Medulla oblongata (tissue), 1 donor: ENCODE measurements at regions not wholly inside any gene's neighbourhood (a gene's known extent, or its start where the extent isn't known, plus 50 kb on each side); places are given as distances from the start of the nearest gene placed in this dataset.
"Not testable (repeated sequence)": the region's sequence is repeated elsewhere in the genome, so short reads cannot be mapped to it uniquely, and the experiment has no call there.

Source experiments
- DNase-seq: peaks from one replicate; pipeline ENCODE4 v3.0.0-alpha.2; 2015; ENCODE audit errors: extremely low spot score

DNA sequence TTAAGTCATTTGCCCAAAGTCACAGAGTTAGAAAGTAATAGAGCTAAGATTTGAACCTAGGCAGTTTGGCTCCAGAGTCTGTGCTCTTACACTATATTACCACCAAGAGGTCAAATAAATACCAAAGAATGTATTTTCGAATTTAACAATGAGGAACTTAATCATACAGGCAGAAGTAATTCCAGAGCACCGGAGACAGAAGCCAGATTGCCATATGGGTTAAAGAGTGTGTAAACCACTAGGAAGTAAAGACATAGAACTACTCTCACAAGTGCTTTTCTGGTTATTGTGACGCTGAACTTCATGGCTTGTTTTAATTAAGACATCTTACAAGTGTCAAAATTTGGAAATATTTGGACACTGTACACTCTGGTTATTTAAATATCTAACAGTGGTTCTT lies 114.5 kb upstream of the NBPF19 start:
- DNase-seq, result not testable (repeated sequence)

DNA sequence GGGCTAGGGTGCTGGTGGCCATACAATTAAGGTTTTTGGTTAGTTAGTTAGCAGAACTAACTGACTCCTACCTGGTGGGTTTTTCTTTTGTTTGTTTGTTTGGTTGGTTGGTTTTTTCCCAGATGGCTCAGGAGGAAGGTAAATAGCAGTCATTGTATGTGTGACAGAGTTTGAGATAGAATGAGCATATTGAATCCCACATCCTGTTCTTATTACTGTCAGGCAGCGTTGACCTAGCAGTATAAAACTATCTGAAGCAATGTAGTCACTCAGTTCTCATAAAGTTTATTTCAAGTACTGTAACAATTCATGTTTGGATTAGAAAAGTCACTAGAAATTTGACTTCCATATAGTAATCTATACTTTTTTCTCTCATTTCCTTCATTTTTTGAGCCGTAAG lies 113.5 kb upstream of the NBPF19 start:
- DNase-seq, result not testable (repeated sequence)

DNA sequence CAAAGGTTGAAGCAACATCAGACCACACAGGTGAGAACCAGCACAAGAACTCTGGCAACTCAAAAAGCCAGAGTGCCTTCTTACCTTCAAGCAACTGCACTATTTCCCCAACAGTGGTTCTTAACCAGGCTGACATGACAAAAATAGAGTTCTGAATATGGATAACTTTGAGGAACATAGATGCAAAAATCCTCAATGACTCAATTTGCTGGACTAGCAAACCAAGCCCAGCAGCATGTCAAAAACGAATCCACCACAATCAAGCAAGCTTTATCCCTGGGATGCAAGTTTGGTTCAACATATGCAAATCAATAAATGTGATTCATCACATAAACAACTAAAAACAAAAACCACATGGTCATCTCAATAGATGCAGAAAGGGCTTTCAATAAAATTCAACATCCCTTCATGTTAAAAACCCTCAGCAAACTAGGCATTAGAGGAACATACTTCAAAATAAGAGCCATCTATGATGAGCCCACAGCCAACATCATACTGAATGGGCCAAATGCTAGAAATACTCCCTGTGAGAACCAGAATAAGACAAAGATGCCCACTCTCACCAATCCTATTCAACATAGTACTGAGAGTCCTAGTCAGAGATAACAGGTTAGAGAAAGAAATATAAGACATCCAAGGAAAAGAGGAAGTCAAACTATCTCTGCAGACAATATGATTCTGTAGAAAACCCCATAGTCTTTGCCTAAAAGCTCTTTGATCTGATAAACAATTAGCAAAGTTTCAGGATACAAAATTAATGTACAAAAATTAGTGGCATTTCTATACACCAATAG lies 110.5 kb upstream of the NBPF19 start:
- not testable (repeated sequence) for DNase-seq

DNA sequence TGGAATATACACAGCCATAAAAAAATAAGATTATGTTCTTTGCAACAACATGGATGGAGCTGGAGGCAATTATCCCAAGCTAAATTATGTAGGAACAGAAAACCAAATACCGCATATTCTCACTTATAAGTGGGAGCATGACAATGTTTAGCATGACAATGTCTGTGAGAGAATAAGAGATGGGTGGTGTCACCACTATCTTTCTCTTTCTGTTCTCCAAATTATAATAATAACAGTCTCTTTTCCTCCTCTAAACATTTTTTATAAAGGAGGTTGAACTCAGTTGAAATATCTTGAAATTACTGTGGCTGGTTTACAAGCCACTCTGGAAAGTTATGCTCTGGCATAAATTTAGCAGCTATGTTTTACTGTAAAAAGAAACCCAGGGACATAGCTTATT lies 108.4 kb upstream of the NBPF19 start:
- DNase-seq, result not testable (repeated sequence)

DNA sequence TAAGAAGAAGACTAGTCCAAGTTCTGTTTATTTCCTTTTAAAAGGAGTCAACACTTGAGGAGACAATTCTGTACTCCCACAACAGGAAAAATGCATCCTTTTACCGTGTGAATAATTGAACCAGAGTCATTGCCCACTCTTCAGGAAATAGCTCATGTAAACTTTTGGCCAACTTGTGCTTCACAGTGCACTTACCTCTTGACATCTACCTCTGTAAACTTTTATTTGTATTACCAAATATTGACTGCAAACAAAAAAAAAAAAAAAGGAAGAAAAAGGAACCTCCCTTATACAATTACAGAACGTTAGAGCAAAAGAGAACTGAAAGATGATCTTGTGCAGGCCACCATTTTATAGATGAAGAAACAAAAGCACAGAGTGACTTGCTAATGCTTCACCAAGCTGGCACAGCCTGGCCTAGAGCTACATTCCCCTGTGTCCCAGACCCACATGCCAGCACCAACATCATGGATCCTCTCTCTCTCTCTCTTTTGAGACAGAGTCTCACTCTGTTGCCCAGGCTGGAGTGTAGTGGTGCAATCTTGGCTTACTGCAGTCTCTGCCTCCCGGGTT lies 107.3 kb upstream of the NBPF19 start:
- DNase-seq, result not testable (repeated sequence)

DNA sequence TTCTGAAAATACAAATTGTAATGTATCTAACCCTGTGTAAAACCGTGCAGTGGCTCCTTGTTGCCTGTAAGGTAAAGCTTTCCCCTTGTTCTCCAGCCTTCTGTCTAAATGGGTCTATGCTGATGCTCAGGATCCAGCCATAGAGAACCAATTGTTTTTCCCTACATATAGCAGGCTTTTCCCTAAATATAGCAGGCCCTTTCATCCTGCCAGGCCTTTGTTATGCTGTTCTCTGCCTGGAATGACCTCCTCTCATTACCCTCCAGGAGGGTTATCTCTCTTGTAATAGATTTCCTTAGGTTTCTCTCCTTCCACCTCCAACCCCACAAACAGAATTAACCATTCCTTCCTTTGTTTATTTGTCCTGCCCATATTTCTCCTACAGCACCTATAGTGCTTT lies 106.5 kb upstream of the NBPF19 start:
- not testable (repeated sequence) for DNase-seq

DNA sequence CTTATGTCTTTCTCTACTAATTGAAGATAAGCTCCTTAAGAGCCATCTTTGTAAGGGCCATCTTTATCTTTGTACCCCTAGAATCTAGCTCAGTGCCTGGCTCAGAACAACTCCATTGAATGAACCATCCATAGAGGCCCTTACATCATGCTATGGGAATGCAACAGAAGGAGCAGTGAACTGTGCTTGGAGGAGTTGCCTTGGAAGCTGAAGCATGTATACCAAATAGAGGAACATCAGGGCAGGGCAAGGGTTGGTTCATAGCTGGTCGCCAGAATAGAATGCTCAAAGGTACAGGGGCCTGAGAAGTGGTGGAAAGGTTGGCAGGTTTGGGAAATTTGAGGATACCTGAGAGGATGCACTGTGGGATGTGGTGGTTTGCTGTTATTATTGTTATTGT lies 105.8 kb upstream of the NBPF19 start:
- DNase-seq, result not testable (repeated sequence)

DNA sequence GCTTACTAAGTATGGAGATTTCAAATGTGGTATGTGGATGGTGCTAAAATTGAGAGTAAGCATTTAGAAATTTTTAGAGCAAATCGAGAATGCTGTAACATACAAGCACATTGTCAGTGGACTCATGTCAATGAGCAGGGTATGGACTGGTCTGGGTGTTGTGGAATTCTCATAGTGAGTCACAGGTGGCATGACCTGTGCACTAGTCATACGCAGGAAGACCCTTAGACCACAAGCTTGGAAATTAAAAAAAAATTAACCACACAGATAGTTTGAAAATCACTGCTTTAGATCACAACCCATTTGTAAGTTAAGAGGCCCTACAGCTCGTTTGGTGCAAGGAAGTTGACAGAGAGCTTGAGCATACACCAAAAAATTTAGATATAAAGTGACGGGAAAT lies 102.9 kb upstream of the NBPF19 start:
- not testable (repeated sequence) for DNase-seq

DNA sequence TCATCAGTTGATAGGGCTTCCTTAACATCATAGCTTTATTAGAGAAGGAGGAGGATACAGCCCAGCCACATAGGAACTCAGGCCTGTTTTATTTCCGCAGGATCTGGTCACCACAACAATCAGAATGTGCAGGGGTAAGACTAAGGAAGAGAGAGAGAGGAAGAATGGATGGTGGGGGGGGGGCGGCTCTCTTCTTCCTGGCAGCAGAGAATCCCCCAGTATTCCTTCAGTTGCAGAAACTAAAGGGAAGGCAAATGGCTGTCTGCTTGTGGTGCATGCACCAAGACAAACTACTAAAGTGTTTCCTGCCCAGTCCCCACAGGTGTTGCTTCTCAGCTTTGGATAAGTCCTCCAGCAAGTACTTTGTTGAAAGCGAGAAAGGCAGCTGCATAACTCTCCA lies 96.4 kb upstream of the NBPF19 start:
- DNase-seq, result not testable (repeated sequence)

DNA sequence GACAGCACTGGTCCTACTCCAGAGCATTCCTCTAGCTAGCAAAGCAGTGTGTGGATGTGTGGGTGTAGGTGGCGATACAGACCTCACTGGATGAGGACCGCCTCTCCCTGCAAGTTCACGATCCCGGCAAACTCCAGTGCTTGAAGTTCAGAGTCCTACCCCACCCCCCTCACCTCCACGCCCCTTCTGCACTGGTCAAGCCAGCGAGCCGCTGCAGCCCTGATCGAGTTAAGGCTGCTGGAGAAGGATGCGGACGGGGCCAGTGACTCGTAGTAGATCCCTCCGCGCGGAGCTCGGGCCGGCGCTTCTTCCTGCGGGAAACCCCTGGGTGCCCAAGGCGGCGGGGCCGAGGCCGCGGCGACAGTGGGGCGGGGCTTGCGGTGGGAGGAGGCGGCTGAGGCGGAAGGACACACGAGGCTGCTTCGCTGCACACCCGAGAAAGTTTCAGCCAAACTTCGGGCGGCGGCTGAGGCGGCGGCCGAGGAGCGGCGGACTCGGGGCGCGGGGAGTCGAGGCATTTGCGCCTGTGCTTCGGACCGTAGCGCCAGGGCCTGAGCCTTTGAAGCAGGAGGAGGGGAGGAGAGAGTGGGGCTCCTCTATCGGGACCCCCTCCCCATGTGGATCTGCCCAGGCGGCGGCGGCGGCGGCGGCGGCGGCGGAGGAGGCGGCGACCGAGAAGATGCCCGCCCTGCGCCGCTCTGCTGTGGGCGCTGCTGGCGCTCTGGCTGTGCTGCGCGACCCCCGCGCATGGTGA lies 84.5 kb upstream of the NBPF19 start:
- peak; percentile 40 for DNase-seq

DNA sequence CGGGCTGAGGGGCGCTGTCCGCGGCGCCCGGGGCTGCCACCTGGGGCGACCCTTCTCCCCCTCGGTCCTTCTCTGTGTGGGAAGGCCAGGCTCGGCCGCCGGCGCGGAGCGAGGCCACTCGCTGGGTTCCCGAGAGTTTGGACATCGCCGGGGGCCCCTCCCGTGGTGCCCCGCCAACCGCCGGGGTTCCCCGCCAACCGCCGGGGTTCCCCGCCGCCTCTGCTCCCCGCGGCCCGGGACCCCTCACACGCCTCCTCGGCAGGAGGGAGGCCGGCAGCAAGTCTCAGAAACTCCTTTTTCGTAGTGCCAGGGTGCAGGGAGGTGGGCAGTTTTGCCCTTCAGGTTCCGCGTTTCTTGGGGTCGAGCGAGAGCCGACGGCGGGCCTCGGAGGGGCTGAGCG lies 83.9 kb upstream of the NBPF19 start:
- DNase-seq, result not testable (repeated sequence)

DNA sequence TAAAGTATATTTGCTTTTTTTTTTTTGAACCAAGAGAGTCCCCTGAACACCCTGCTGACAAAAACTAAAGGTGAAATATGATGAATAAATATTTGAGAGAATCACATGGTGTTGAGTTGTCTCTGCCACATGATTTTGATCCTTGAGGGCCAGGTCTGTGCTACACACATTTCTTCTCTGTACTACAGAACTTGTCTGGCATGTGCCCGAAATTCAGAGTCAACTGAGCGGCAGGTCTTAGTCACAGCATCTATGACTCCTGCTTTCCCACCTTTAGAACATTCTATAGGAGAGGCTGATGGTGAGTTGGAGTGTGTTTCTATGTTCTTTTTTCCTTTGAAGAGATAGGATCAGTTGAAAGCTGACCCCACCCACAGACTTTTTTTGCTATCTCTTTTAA lies 79.0 kb upstream of the NBPF19 start:
- DNase-seq, result not testable (repeated sequence)

DNA sequence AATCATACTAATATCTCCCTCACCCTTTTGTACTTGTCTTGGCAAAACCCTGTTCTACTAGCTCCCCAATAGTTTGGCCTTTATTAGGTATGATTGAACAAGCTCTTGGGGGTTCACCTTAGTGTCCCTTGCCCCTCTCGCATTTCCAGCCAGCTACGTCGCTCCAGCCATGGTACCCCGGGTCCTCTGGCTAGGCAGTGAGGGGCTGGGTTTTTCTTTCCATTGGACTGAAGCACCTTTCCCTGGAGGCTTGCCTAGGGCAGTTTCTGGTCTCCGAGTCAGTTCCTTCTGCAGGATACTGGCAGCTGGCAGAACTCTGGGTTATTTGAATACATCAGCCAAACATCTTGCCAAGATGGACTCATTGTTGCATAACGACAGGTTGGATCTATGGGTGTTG lies 76.3 kb upstream of the NBPF19 start:
- not testable (repeated sequence) for DNase-seq

DNA sequence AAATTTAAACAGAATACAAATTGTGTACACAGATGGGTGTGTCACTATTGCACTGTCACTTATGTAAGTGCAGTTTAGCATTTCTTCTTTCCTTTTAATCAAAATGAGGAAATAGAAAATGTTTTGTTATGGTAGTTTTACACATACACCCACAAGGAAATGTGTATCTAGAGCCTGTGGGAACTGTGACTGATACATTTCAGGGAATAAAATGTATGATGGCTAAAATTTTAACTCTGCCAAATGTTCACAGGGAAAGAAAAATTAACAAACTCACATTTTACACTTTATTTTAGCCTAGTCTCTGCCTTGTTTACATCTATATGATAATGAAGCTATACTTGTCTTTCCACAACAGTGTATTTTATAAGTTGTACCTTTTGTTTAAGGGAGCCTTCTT lies 66.4 kb upstream of the NBPF19 start:
- DNase-seq, result not testable (repeated sequence)

DNA sequence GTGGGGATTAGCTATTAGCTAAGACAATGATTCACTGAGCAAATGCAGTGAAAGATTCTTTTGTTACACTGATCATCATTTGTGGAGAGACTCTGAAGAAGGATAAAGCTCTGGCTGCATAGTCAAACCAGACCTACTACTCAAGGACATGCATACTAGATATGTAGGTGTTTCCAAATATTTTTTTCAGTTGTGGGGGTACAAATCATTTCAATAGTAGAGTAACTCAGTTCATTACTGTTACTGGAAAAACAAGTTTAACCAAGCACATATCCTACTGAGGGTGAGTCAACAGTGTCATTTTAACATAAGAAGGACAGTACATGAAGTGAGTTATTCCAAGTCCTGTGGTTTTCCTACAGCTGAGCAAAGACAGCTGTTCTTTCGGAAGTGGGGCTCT lies 59.5 kb upstream of the NBPF19 start:
- DNase-seq, result not testable (repeated sequence)

DNA sequence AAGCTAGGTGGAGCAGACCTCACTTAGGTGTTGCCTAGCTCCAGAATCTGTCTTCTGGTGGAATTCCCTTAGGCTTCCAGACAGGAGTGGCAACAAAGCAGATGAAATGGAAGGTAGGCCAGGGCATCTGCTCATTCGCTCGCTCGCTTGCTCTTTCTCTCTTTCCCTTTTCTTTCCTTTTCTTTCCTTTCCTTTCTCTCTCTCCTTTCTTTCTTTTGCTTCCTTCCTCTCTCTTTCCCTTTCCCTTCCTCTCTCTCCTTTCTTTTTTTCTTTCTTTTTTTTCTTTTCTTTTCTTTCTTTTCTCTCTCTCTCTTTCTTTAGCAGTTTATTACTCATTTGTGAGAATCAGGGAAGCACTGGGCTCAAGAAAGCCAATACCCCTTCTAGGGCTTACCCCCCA lies 56.1 kb upstream of the NBPF19 start:
- DNase-seq, result not testable (repeated sequence)

DNA sequence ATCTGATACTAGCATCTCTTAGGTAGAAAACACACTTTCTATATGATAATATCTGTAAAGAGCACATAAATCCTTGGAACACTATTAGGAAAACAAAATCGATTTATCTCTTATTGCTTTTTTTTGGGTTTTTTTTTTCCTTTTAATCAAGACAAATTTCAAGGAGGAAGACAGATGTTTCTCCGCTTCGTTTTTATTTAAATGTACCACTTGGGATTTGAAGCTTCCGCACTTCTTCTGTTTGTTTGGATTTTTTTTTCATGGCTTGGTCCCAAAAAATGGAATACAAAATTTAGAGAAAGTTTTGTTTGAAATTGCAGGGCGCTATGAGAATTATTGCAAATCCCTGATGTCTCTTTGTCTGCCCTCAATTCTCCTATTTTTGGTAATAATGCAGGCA lies 51.7 kb upstream of the NBPF19 start:
- not testable (repeated sequence) for DNase-seq
